GM12872 (cell line): ENCODE measurements at regions not wholly inside any gene's neighbourhood (a gene's known extent, or its start where the extent isn't known, plus 50 kb on each side); places are given as distances from the start of the nearest gene placed in this dataset.

Experiments used
- CTCF ChIP-seq: IDR thresholded peaks from 3 replicates; pipeline ENCODE4 v1.5.1; 2011; ENCODE audit warnings: low read depth, mild to moderate bottlenecking, low read length, moderate library complexity; ENCODE audit not compliant: insufficient read depth

- TF ChIP-seq CTCF: no peak
These were observed 84.5 kb downstream of the HIF1AN start for GRCh38 chr10:100620087-100620835.

- no peak for TF ChIP-seq CTCF
These were observed 85.8 kb downstream of the HIF1AN start for GRCh38 chr10:100621360-100622205.

DNA sequence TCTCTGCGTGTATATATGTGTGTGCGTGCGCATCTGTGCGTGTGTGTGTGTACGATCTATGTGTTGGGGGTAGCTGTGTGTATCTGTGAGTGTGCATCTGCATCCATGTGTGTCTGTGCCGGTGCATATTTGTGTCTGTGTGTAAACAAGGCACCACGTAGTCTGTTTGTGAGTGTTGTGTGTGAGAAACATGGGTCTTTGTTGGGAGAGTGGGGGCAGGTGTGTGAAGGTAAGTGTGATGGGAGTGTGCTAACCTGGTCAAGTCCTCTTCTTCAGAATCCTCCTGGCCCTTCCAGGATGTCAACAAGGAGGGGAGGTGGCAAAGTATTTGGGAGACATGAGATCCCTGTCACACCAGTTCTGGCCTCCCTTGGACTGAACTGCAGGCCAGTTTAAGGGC is 87.2 kb downstream of the HIF1AN start:
- TF ChIP-seq CTCF: no peak

DNA sequence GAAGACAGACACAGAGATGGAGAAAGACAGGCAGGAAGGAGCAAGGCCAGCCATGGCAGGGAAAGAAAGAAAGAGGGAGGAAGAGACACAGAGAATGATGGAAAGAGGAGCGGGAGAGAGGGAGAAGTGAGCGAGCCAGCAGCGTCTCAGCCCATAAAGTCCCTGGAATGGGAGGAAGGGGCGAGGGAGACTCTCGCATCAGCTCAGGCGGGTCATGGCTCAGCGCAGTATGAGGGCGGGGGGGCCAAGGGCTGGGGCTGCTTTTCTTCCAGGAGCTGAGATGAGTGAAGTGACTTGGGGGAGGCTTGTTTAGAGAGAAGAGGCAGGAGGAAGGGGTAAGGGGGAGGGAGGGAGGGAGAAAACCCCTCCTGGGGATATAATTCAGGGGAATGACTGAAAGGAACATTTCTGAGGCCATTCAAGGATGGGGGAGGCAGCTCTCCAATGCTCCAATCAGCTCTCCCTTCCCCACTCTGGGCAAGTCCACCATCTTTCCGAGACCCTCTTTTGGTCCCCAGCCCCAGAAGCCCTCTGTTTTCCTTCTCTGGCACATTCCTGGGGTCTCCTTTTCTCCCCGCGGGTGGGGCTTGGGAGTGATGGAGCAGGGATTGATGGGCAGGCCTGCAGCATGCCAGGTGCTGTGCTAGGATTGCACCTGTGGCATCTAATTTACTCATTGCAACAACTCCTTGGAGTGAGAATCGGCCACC is 87.9 kb downstream of the HIF1AN start:
- no peak for TF ChIP-seq CTCF

DNA sequence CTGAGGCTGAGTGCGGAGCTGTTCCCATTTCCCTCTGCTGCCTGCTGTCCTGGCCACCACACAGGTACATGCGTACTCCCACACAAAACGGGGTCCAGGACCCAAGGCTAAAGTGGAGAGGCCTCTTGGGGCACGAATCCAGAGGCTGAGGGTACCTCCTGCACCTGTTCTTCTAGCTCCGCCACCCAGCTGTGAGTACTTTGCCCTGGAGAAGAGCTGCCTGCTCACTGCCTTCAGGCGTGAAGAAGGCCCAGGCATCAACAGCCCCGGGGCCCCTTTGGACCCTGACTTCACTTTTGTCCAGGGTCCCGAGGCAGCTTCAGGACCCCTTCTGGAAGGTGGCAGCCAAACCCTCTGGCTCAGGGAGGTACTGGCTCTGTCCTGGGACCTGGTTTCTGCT is 88.6 kb downstream of the HIF1AN start:
- no peak for TF ChIP-seq CTCF

DNA sequence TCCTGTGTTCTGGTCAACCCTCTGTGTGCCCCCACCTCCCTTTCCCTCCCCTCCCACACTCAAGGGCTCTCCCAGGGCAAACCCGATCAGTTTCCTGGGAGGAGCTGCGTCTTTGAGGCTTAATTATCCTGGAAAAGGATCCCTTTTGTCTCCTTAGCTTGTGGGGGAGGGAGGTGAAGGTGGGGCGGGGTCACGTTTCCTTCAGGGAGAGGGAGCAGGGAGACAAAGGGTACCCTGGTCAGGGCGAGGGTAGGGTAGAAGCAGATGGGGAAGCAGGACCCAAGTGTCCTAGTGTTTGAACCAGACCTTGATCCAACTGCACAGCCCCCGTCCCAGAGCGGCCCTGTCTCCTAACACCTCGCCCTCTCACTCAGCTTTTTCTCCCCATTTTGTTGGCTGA is 90.1 kb downstream of the HIF1AN start:
- TF ChIP-seq CTCF: no peak

- TF ChIP-seq CTCF: no peak
These were observed 92.3 kb downstream of the HIF1AN start for GRCh38 chr10:100628061-100628460.
